Spleen (tissue), 11 donors: ENCODE measurements at regions not wholly inside any gene's neighbourhood (a gene's known extent, or its start where the extent isn't known, plus 50 kb on each side); places are given as distances from the start of the nearest gene placed in this dataset.

ENCODE experiments used
- DNase-seq: peaks from one replicate; pipeline ENCODE4 v3.0.0-alpha.2; 2020
- H3K27ac ChIP-seq, 8 donors: fragments of 200-600 bp; sonication (generic) in 7 of 8; 1 replicate in 4 of 8; 2 replicates in 4 of 8; pipeline versions ENCODE4 v1.5.0 to v1.8.0; 2016 to 2021; ENCODE audit warnings: inconsistent platforms in 4 of 8, mild to moderate bottlenecking in 4 of 8, moderate library complexity in 1 of 8
- H3K27me3 ChIP-seq, 7 donors: fragments of 200-600 bp; sonication (generic) in 6 of 7; replicated peaks in 1 of 7; 1 replicate in 4 of 7; 2 replicates in 3 of 7; pipeline versions ENCODE4 v1.5.0 to v1.8.0; 2016 to 2021; ENCODE audit warnings: inconsistent platforms in 3 of 7, mild to moderate bottlenecking in 1 of 7
- H3K36me3 ChIP-seq, 6 donors: fragments of 200-600 bp; sonication (generic) in 5 of 6; 1 replicate in 4 of 6; 2 replicates in 2 of 6; pipeline versions ENCODE4 v1.5.0 to v1.8.0; 2016 to 2021; ENCODE audit warnings: inconsistent platforms in 2 of 6
- H3K4me1 ChIP-seq, 6 donors: fragments of 200-600 bp; sonication (generic) in 5 of 6; 1 replicate in 3 of 6; 2 replicates in 3 of 6; pipeline versions ENCODE4 v1.5.0 to v1.8.0; 2016 to 2021; ENCODE audit warnings: inconsistent platforms in 3 of 6
- H3K4me3 ChIP-seq, 8 donors: fragments of 200-600 bp; sonication (generic) in 7 of 8; 1 replicate in 4 of 8; 2 replicates in 4 of 8; pipeline versions ENCODE4 v1.5.0 to v1.8.0; 2016 to 2021; ENCODE audit warnings: inconsistent platforms in 4 of 8, mild to moderate bottlenecking in 4 of 8, moderate library complexity in 2 of 8
- H3K9me3 ChIP-seq, 8 donors: fragments of 200-600 bp; sonication (generic) in 7 of 8; 1 replicate in 4 of 8; 2 replicates in 4 of 8; pipeline versions ENCODE4 v1.5.0 to v1.8.0; 2016 to 2021; ENCODE audit warnings: inconsistent platforms in 4 of 8
- CTCF ChIP-seq, 11 experiments: fragments of 200-600 bp in 7 of 11; fragments of 450-650 bp in 4 of 11; sonication (generic) in 4 of 11; IDR thresholded peaks in 8 of 11; conservative IDR thresholded peaks in 3 of 11; 1 replicate in 7 of 11; 2 replicates in 4 of 11; pipeline versions ENCODE4 v1.4.0 to v1.8.0; 2016 to 2021; ENCODE audit warnings: antibody characterized with exemption in 11 of 11, inconsistent platforms in 4 of 11, mild to moderate bottlenecking in 1 of 11
- POLR2A ChIP-seq, 3 donors: fragments of 450-650 bp; IDR thresholded peaks; one replicate each; pipeline ENCODE4 v1.5.1; 2017; ENCODE audit warnings: antibody characterized with exemption in 3 of 3, mild to moderate bottlenecking in 1 of 3
- POLR2AphosphoS5 ChIP-seq, 3 donors: sonication (generic); formaldehyde crosslinking; IDR thresholded peaks; one replicate each; pipeline ENCODE4 v1.5.1; 2017; ENCODE audit warnings: antibody characterized with exemption in 3 of 3
- WGBS, 5 donors: extraction: QIAGEN DNeasy Blood & Tissue Kit in 3 of 5; methylation state at CpG; one replicate each; pipeline versions ENCODE4 v1.1.5 to v1.1.7; 2013 to 2018; 5-methylcytosine and 5-hydroxymethylcytosine counted together
- intact Hi-C: fragments of 100-400 bp; cut with DNase I; formaldehyde crosslinking; loops from one replicate; pipeline ENCODE4 v1.15.0; 2023; ENCODE audit warnings: low total_unique reads
- donor health status: healthy with polysubstance abuse.
- donor health status: DM: no; HTN: no; CAD: no; lungs with moderate emphysema.
- donor health status: DM: no; HTN: no; CAD: no.
- donor health status: Bipolar disorder and iron deficiency.
- donor health status: healthy.
- donor health status: DM: no; HTN: no; CAD: no.
- donor health status: DM: yes; HTN: yes; CAD: no.

- Histone ChIP-seq H3K27me3 (no peaks in the 10 kb centered on the region), H3K4me1 (no peaks in the 10 kb centered on the region), H3K4me3 (no peak overlapping the region), H3K9me3 (no peaks in the 10 kb centered on the region), H3K27ac (no peak overlapping the region), H3K36me3 (no peaks in the 10 kb centered on the region)
- TF ChIP-seq POLR2AphosphoS5 (IDR thresholded peaks at IDR 0.05) (no peak), POLR2A (IDR thresholded peaks at IDR 0.05) (no peak), CTCF (IDR thresholded peaks at IDR 0.05 in 8 of 11, conservative IDR thresholded peaks at IDR 0.05 in 3 of 11) (no peak)
- intact Hi-C loops = no loop called here
- no peak for DNase-seq
- WGBS, 5 donors = 68 to 86% (median 75%) methylated on average over 2 of the region's 2 CpGs
Measured at GRCh38 chr18:30455741-30456140, 586.8 kb downstream of the DSC3 start.

GRCh38 chr18:30454920-30455319 lies 587.6 kb downstream of the DSC3 start:
- H3K4me1 ChIP-seq = no peaks in the 10 kb centered on the region
- H3K9me3 ChIP-seq = no peaks in the 10 kb centered on the region
- H3K4me3 ChIP-seq = no peak overlapping the region
- TF ChIP-seq POLR2A (IDR thresholded peaks at IDR 0.05) = no peak
- TF ChIP-seq POLR2AphosphoS5 (IDR thresholded peaks at IDR 0.05) = no peak
- no peak for TF ChIP-seq CTCF (IDR thresholded peaks at IDR 0.05 in 8 of 11, conservative IDR thresholded peaks at IDR 0.05 in 3 of 11)
- DNase-seq = no peak
- H3K36me3 ChIP-seq = no peaks in the 10 kb centered on the region
- no peak overlapping the region for H3K27ac ChIP-seq
- intact Hi-C loops = no loop called here
- WGBS, 5 donors = 81 to 93% (median 89%) methylated on average over 4 of the region's 4 CpGs
- no peaks in the 10 kb centered on the region for H3K27me3 ChIP-seq

- intact Hi-C loops = no loop called here
- H3K4me3 ChIP-seq = no peak overlapping the region
- no peak for DNase-seq
- no peaks in the 10 kb centered on the region for H3K27me3 ChIP-seq
- no peaks in the 10 kb centered on the region for H3K4me1 ChIP-seq
- TF ChIP-seq POLR2AphosphoS5 (IDR thresholded peaks at IDR 0.05) (no peak), CTCF (IDR thresholded peaks at IDR 0.05 in 8 of 11, conservative IDR thresholded peaks at IDR 0.05 in 3 of 11) (no peak), POLR2A (IDR thresholded peaks at IDR 0.05) (no peak)
- no peak overlapping the region for H3K27ac ChIP-seq
- no peaks in the 10 kb centered on the region for H3K9me3 ChIP-seq
- no peaks in the 10 kb centered on the region for H3K36me3 ChIP-seq
Measured at GRCh38 chr18:30451981-30452380, 590.6 kb downstream of the DSC3 start.

GRCh38 chr18:30450927-30451326 lies 591.6 kb downstream of the DSC3 start:
- H3K27ac ChIP-seq = no peak overlapping the region
- no peaks in the 10 kb centered on the region for H3K4me1 ChIP-seq
- H3K9me3 ChIP-seq = no peaks in the 10 kb centered on the region
- no peaks in the 10 kb centered on the region for H3K36me3 ChIP-seq
- TF ChIP-seq POLR2AphosphoS5 (IDR thresholded peaks at IDR 0.05) (no peak), POLR2A (IDR thresholded peaks at IDR 0.05) (no peak), CTCF (IDR thresholded peaks at IDR 0.05 in 8 of 11, conservative IDR thresholded peaks at IDR 0.05 in 3 of 11) (no peak)
- H3K27me3 ChIP-seq = no peaks in the 10 kb centered on the region
- intact Hi-C loops = no loop called here
- WGBS, 5 donors = 70 to 94% (median 78%) methylated on average over 2 of the region's 2 CpGs
- DNase-seq = no peak
- no peak overlapping the region for H3K4me3 ChIP-seq
